Liver (tissue), 8 donors: ENCODE measurements at regions not wholly inside any gene's neighbourhood (a gene's known extent, or its start where the extent isn't known, plus 50 kb on each side); places are given as distances from the start of the nearest gene placed in this dataset.

Experiments
- DNase-seq: peaks from one replicate; pipeline ENCODE4 v3.0.0-alpha.2; 2017; ENCODE audit warnings: low spot score
- H3K27ac ChIP-seq, 2 donors: one replicate each; pipeline ENCODE4 v1.7.0; 2013; ENCODE audit warnings: inconsistent platforms in 2 of 2, low read length in 2 of 2, control low read depth in 1 of 2, low read depth in 1 of 2, mild to moderate bottlenecking in 1 of 2
- H3K27me3 ChIP-seq, 4 donors: one replicate each; pipeline versions ENCODE4 v1.6.1 to v1.7.0; 2013; ENCODE audit warnings: low read length in 3 of 4, inconsistent platforms in 1 of 4, mild to moderate bottlenecking in 1 of 4, moderate library complexity in 1 of 4; ENCODE audit not compliant: control insufficient read depth in 4 of 4, insufficient read depth in 4 of 4
- H3K36me3 ChIP-seq, 4 donors: one replicate each; pipeline versions ENCODE4 v1.6.1 to v1.7.0; 2013; ENCODE audit warnings: low read length in 3 of 4, mild to moderate bottlenecking in 3 of 4, low read depth in 1 of 4, moderate library complexity in 1 of 4; ENCODE audit not compliant: control insufficient read depth in 4 of 4, insufficient read depth in 3 of 4
- H3K4me1 ChIP-seq, 4 donors: one replicate each; pipeline versions ENCODE4 v1.6.1 to v1.7.0; 2013; ENCODE audit warnings: low read length in 3 of 4, mild to moderate bottlenecking in 3 of 4, moderate library complexity in 1 of 4; ENCODE audit not compliant: control insufficient read depth in 4 of 4, insufficient read depth in 4 of 4
- H3K4me3 ChIP-seq, 3 donors: one replicate each; pipeline versions ENCODE4 v1.6.1 to v1.7.0; 2013; ENCODE audit warnings: low read length in 3 of 3, control low read depth in 1 of 3, low read depth in 1 of 3, mild to moderate bottlenecking in 1 of 3
- H3K9ac ChIP-seq, 2 donors: one replicate each; pipeline ENCODE4 v1.7.0; 2013; ENCODE audit warnings: low read length in 2 of 2, mild to moderate bottlenecking in 2 of 2, moderate library complexity in 2 of 2, control low read depth in 1 of 2, low read depth in 1 of 2
- H3K9me3 ChIP-seq, 4 donors: one replicate each; pipeline versions ENCODE4 v1.6.1 to v1.7.0; 2013; ENCODE audit warnings: low read length in 3 of 4; ENCODE audit not compliant: control insufficient read depth in 4 of 4
- ATF3 ChIP-seq: IDR thresholded peaks from 2 replicates; pipeline ENCODE4 v1.6.1; 2016; ENCODE audit warnings: antibody characterized with exemption
- CTCF ChIP-seq: fragments of 150-350 bp; IDR thresholded peaks from 2 replicates; pipeline ENCODE4 v1.5.1; 2017; ENCODE audit warnings: improper control_type of control experiment, low read depth, low read length; ENCODE audit not compliant: missing input control
- EGR1 ChIP-seq, 2 donors: IDR thresholded peaks; 2 replicates each; pipeline ENCODE4 v1.6.1; 2016 to 2018; ENCODE audit warnings: antibody characterized with exemption in 2 of 2, low read depth in 2 of 2
- FOXA2 ChIP-seq: IDR thresholded peaks from 2 replicates; pipeline ENCODE4 v1.6.1; 2016; ENCODE audit warnings: antibody characterized with exemption
- GABPA ChIP-seq, 2 donors: IDR thresholded peaks in 1 of 2; conservative IDR thresholded peaks in 1 of 2; 2 replicates each; pipeline ENCODE4 v1.6.1; 2016; ENCODE audit warnings: antibody characterized with exemption in 2 of 2, mild to moderate bottlenecking in 1 of 2, moderate library complexity in 1 of 2
- HNF4A ChIP-seq, 2 donors: conservative IDR thresholded peaks; 2 replicates each; pipeline ENCODE4 v1.6.1; 2016; ENCODE audit warnings: antibody characterized with exemption in 2 of 2, mild to moderate bottlenecking in 2 of 2
- HNF4G ChIP-seq: IDR thresholded peaks from 2 replicates; pipeline ENCODE4 v1.6.1; 2016; ENCODE audit warnings: antibody characterized with exemption
- JUND ChIP-seq, 2 donors: IDR thresholded peaks; 2 replicates each; pipeline ENCODE4 v1.6.1; 2016; ENCODE audit warnings: antibody characterized with exemption in 2 of 2
- MAX ChIP-seq: IDR thresholded peaks from 2 replicates; pipeline ENCODE4 v1.6.1; 2016; ENCODE audit warnings: antibody characterized with exemption
- NR2F2 ChIP-seq: IDR thresholded peaks from 2 replicates; pipeline ENCODE4 v1.6.1; 2016; ENCODE audit warnings: antibody characterized with exemption
- RAD21 ChIP-seq, 2 donors: IDR thresholded peaks; 2 replicates each; pipeline ENCODE4 v1.6.1; 2016; ENCODE audit warnings: antibody characterized with exemption in 2 of 2, mild to moderate bottlenecking in 2 of 2
- REST ChIP-seq: IDR thresholded peaks from 2 replicates; pipeline ENCODE4 v1.6.1; 2016; ENCODE audit warnings: antibody characterized with exemption, mild to moderate bottlenecking
- RXRA ChIP-seq, 2 donors: IDR thresholded peaks; 2 replicates each; pipeline ENCODE4 v1.6.1; 2017 to 2018; ENCODE audit warnings: antibody characterized with exemption in 2 of 2, mild to moderate bottlenecking in 1 of 2
- SP1 ChIP-seq: IDR thresholded peaks from 2 replicates; pipeline ENCODE4 v1.6.1; 2018; ENCODE audit warnings: antibody characterized with exemption, mild to moderate bottlenecking
- TAF1 ChIP-seq: conservative IDR thresholded peaks from 2 replicates; pipeline ENCODE4 v1.6.1; 2016; ENCODE audit warnings: antibody characterized with exemption, mild to moderate bottlenecking
- YY1 ChIP-seq: IDR thresholded peaks from 2 replicates; pipeline ENCODE4 v1.6.1; 2016; ENCODE audit warnings: antibody characterized with exemption, mild to moderate bottlenecking
- ZBTB33 ChIP-seq: IDR thresholded peaks from 2 replicates; pipeline ENCODE4 v1.6.1; 2016; ENCODE audit warnings: antibody characterized with exemption
- WGBS: extraction: QIAGEN DNeasy Blood & Tissue Kit; methylation state at CpG from one replicate; pipeline ENCODE4 v1.1.7; 2013; 5-methylcytosine and 5-hydroxymethylcytosine counted together
- donor health status: healthy.
- donor health status: healthy.
- donor health status: healthy.
- donor health status: healthy.
- donor health status: healthy.

GRCh38 chr10:33813871-33814270, 479.4 kb upstream of the NRP1 start:
- Histone ChIP-seq H3K4me3 (no peak overlapping the region), H3K27ac (no peak overlapping the region), H3K9ac (no peak overlapping the region), H3K9me3 (peaks cover 0 to 2% (median 0%) of the 10 kb centered on the region in 4 donors), H3K27me3 (no peaks in the 10 kb centered on the region), H3K4me1 (no peaks in the 10 kb centered on the region), H3K36me3 (no peaks in the 10 kb centered on the region)
- DNase-seq, result no peak
- no peak for TF ChIP-seq HNF4G
- WGBS, result 94% methylated on average over 3 of the region's 3 CpGs

- WGBS, result 94% methylated on average over 2 of the region's 2 CpGs
Observed at GRCh38 chr10:33813415-33813814, 478.9 kb upstream of the NRP1 start.

More at GRCh38 chr10:33813415-33813814, 478.9 kb upstream of the NRP1 start:
- Histone ChIP-seq H3K36me3 (no peaks in the 10 kb centered on the region), H3K9ac (no peak overlapping the region), H3K4me1 (no peaks in the 10 kb centered on the region), H3K27me3 (no peaks in the 10 kb centered on the region), H3K27ac (no peak overlapping the region), H3K9me3 (peaks cover 0 to 2% (median 0%) of the 10 kb centered on the region in 4 donors), H3K4me3 (no peak overlapping the region)
- no peak for DNase-seq
- TF ChIP-seq ZBTB33, result no peak
- TF ChIP-seq RAD21 (IDR thresholded peaks at IDR 0.05), result no peak
- TF ChIP-seq EGR1 (IDR thresholded peaks at IDR 0.05; ENCODE audit: low read depth in 2 of 2), result no peak
- no peak for TF ChIP-seq JUND (IDR thresholded peaks at IDR 0.05)
- TF ChIP-seq FOXA2, result no peak
- no peak for TF ChIP-seq REST
- TF ChIP-seq SP1, result no peak
- TF ChIP-seq ATF3, result no peak
- no peak for TF ChIP-seq HNF4G
- TF ChIP-seq NR2F2, result no peak
- no peak for TF ChIP-seq MAX
- TF ChIP-seq RXRA (IDR thresholded peaks at IDR 0.05), result no peak
- no peak for TF ChIP-seq HNF4A (conservative IDR thresholded peaks at IDR 0.05)
- no peak for TF ChIP-seq YY1
- TF ChIP-seq TAF1, result no peak
- TF ChIP-seq CTCF, result no peak
- TF ChIP-seq GABPA (IDR thresholded peaks at IDR 0.05 in 1 of 2, conservative IDR thresholded peaks at IDR 0.05 in 1 of 2), result no peak
